Keratinocyte (primary cell): ENCODE measurements at regions not wholly inside any gene's neighbourhood (a gene's known extent, or its start where the extent isn't known, plus 50 kb on each side); places are given as distances from the start of the nearest gene placed in this dataset.

Source experiments
- DNase-seq: peaks from one replicate; pipeline ENCODE4 v3.0.0-alpha.2; 2011; ENCODE audit warnings: low read depth, missing footprints, low spot score
- FAIRE-seq: peaks from 2 replicates; lab custom pipeline; 2011; peaks lifted over from hg19 to GRCh38; lab: Jason Lieb, UNC
- H2AFZ ChIP-seq: 2 replicates; pipeline ENCODE4 v1.6.0; 2012; ENCODE audit warnings: low read length, control low read depth, inconsistent platforms; ENCODE audit not compliant: control insufficient read depth
- H3K27ac ChIP-seq: 2 replicates; pipeline ENCODE4 v1.5.1; 2011; ENCODE audit warnings: low read length; ENCODE audit not compliant: control insufficient read depth, insufficient read depth
- H3K27me3 ChIP-seq: 3 replicates; pipeline ENCODE4 v1.6.0; 2011; ENCODE audit warnings: low read length; ENCODE audit not compliant: control insufficient read depth, insufficient read depth; ENCODE audit errors: extremely low read depth
- H3K36me3 ChIP-seq, 2 experiments: 2 replicates in 1 of 2; 3 replicates in 1 of 2; pipeline ENCODE4 v1.5.1; 2011; ENCODE audit warnings: low read length in 2 of 2, mild to moderate bottlenecking in 1 of 2; ENCODE audit not compliant: control insufficient read depth in 2 of 2, insufficient read depth in 2 of 2; ENCODE audit errors: extremely low read depth in 1 of 2
- H3K4me1 ChIP-seq: 3 replicates; pipeline ENCODE4 v1.5.1; 2011; ENCODE audit warnings: low read length; ENCODE audit not compliant: control insufficient read depth, insufficient read depth; ENCODE audit errors: extremely low read depth
- H3K4me2 ChIP-seq: 3 replicates; pipeline ENCODE4 v1.6.0; 2011; ENCODE audit warnings: low read depth, low read length; ENCODE audit not compliant: control insufficient read depth, insufficient read depth; ENCODE audit errors: extremely low read depth
- H3K4me3 ChIP-seq, 3 experiments: fragments of 200-600 bp in 1 of 3; sonication (generic) in 1 of 3; 2 replicates in 2 of 3; 3 replicates in 1 of 3; pipeline ENCODE4 v1.5.1; 2011 to 2016; ENCODE audit warnings: low read length in 3 of 3, mild to moderate bottlenecking in 3 of 3, control low read depth in 2 of 3, inconsistent platforms in 1 of 3, low read depth in 1 of 3, mixed read lengths in 1 of 3, mixed run types in 1 of 3, moderate library complexity in 1 of 3; ENCODE audit not compliant: control insufficient read depth in 2 of 3, insufficient read depth in 2 of 3; ENCODE audit errors: extremely low read depth in 1 of 3
- H3K79me2 ChIP-seq: 2 replicates; pipeline ENCODE4 v1.6.0; 2012; ENCODE audit warnings: low read length; ENCODE audit not compliant: control insufficient read depth, insufficient read depth
- H3K9ac ChIP-seq: 3 replicates; pipeline ENCODE4 v1.6.0; 2011; ENCODE audit warnings: low read length; ENCODE audit not compliant: control insufficient read depth, insufficient read depth; ENCODE audit errors: extremely low read depth
- H3K9me1 ChIP-seq: 3 replicates; pipeline ENCODE4 v1.6.0; 2011; ENCODE audit warnings: low read length; ENCODE audit not compliant: control insufficient read depth, insufficient read depth; ENCODE audit errors: extremely low read depth
- H3K9me3 ChIP-seq: 2 replicates; pipeline ENCODE4 v1.5.1; 2012; ENCODE audit warnings: low read depth, low read length; ENCODE audit not compliant: control insufficient read depth
- H4K20me1 ChIP-seq: 3 replicates; pipeline ENCODE4 v1.6.0; 2011; ENCODE audit warnings: low read length; ENCODE audit not compliant: control insufficient read depth, insufficient read depth; ENCODE audit errors: extremely low read depth
- CTCF ChIP-seq, 3 experiments: IDR thresholded peaks in 1 of 3; conservative IDR thresholded peaks in 1 of 3; optimal IDR thresholded peaks in 1 of 3; 2 replicates in 2 of 3; 3 replicates in 1 of 3; pipeline versions ENCODE3 to v1.5.1; 2011; ENCODE audit warnings: low read length in 3 of 3, mild to moderate bottlenecking in 3 of 3, moderate library complexity in 2 of 3, control low read depth in 1 of 3, inconsistent platforms in 1 of 3; ENCODE audit not compliant: insufficient read depth in 2 of 3; ENCODE audit errors: extremely low read depth in 1 of 3
- EZH2 ChIP-seq: IDR thresholded peaks from one replicate; pipeline ENCODE4 v1.6.1; 2012; ENCODE audit warnings: inconsistent platforms, mild to moderate bottlenecking, low read length, moderate library complexity
- dilution Hi-C: fragments of 300-500 bp; cut with MboI; formaldehyde crosslinking; loops from one replicate; pipeline ENCODE4 v1.7.0; 2020; ENCODE audit warnings: low sequenced_read_pairs; ENCODE audit not compliant: extremely low pct_ligation_motif_present

GRCh38 chr13:48849515-48849914, 126.2 kb upstream of the FNDC3A start:
- dilution Hi-C loops = no loop called here
- H3K4me2 ChIP-seq = no peak overlapping the region

GRCh38 chr13:48851707-48852106, 124.0 kb upstream of the FNDC3A start:
- dilution Hi-C loops = no loop called here
- FAIRE-seq = no peak
- Histone ChIP-seq H3K79me2 (no peaks in the 10 kb centered on the region), H2AFZ (no peak overlapping the region), H3K9me3 (no peaks in the 10 kb centered on the region), H3K4me1 (no peaks in the 10 kb centered on the region), H3K9ac (no peak overlapping the region), H3K4me2 (no peak overlapping the region), H3K27me3 (no peaks in the 10 kb centered on the region), H3K9me1 (no peaks in the 10 kb centered on the region), H3K4me3 (no peak overlapping the region), H4K20me1 (no peaks in the 10 kb centered on the region), H3K27ac (no peak overlapping the region), H3K36me3 (no peaks in the 10 kb centered on the region)
- no peak for DNase-seq
- TF ChIP-seq EZH2 (no peak), CTCF (optimal IDR thresholded peaks at IDR 0.05 in 1 of 3, IDR thresholded peaks at IDR 0.05 in 1 of 3, conservative IDR thresholded peaks at IDR 0.05 in 1 of 3; ENCODE audit: extremely low read depth in 1 of 3, insufficient read depth in 2 of 3, low read length in 3 of 3) (no peak)

More at GRCh38 chr13:48849515-48849914, 126.2 kb upstream of the FNDC3A start:
- no peak overlapping the region for H3K9ac ChIP-seq
- no peaks in the 10 kb centered on the region for H3K4me1 ChIP-seq
- DNase-seq (no peak), FAIRE-seq (no peak)
- H3K4me3 ChIP-seq = no peak overlapping the region
- H3K9me3 ChIP-seq = no peaks in the 10 kb centered on the region
- H3K36me3 ChIP-seq = no peaks in the 10 kb centered on the region
- H3K27me3 ChIP-seq = no peaks in the 10 kb centered on the region
- no peaks in the 10 kb centered on the region for H3K9me1 ChIP-seq
- H3K27ac ChIP-seq = no peak overlapping the region
- H4K20me1 ChIP-seq = no peaks in the 10 kb centered on the region
- no peaks in the 10 kb centered on the region for H3K79me2 ChIP-seq
- TF ChIP-seq CTCF (optimal IDR thresholded peaks at IDR 0.05 in 1 of 3, IDR thresholded peaks at IDR 0.05 in 1 of 3, conservative IDR thresholded peaks at IDR 0.05 in 1 of 3; ENCODE audit: extremely low read depth in 1 of 3, insufficient read depth in 2 of 3, low read length in 3 of 3) (no peak), EZH2 (no peak)
- H2AFZ ChIP-seq = no peak overlapping the region
